H9 (cell line): ENCODE measurements at regions not wholly inside any gene's neighbourhood (a gene's known extent, or its start where the extent isn't known, plus 50 kb on each side); places are given as distances from the start of the nearest gene placed in this dataset.

Source experiments
- DNase-seq: peaks from one replicate; pipeline ENCODE4 v3.0.0-alpha.2; 2017
- H2AFZ ChIP-seq: one replicate; pipeline ENCODE4 v1.6.1; 2013; ENCODE audit warnings: mild to moderate bottlenecking, low read length, control low read depth, moderate library complexity
- H2AK5ac ChIP-seq: 2 replicates; pipeline ENCODE4 v1.6.1; 2013; ENCODE audit warnings: low read length, control low read depth, mixed read lengths; ENCODE audit not compliant: insufficient read length
- H2BK120ac ChIP-seq: one replicate; pipeline ENCODE4 v1.6.1; 2013; ENCODE audit warnings: low read depth, mild to moderate bottlenecking, low read length, control low read depth, inconsistent platforms; ENCODE audit not compliant: poor library complexity, severe bottlenecking
- H2BK12ac ChIP-seq: 2 replicates; pipeline ENCODE4 v1.6.1; 2013; ENCODE audit warnings: low read length, control low read depth, mixed read lengths, low read depth; ENCODE audit not compliant: insufficient read length
- H2BK15ac ChIP-seq: 2 replicates; pipeline ENCODE4 v1.6.1; 2013; ENCODE audit warnings: low read depth, low read length, control low read depth
- H2BK20ac ChIP-seq: one replicate; pipeline ENCODE4 v1.6.1; 2013; ENCODE audit warnings: low read depth, mild to moderate bottlenecking, low read length, control low read depth, inconsistent platforms; ENCODE audit not compliant: poor library complexity, severe bottlenecking
- H2BK5ac ChIP-seq: 2 replicates; pipeline ENCODE4 v1.6.1; 2013; ENCODE audit warnings: low read length, control low read depth, mixed read lengths; ENCODE audit not compliant: insufficient read length
- H3K14ac ChIP-seq: 2 replicates; pipeline ENCODE4 v1.6.1; 2013; ENCODE audit warnings: low read length, control low read depth; ENCODE audit not compliant: insufficient read depth
- H3K18ac ChIP-seq: 2 replicates; pipeline ENCODE4 v1.6.1; 2013; ENCODE audit warnings: low read depth, mild to moderate bottlenecking, mixed read lengths, low read length, control low read depth; ENCODE audit not compliant: insufficient read length
- H3K23ac ChIP-seq: 2 replicates; pipeline ENCODE4 v1.6.1; 2013; ENCODE audit warnings: low read length, control low read depth, mixed read lengths, low read depth; ENCODE audit not compliant: insufficient read length
- H3K23me2 ChIP-seq: 2 replicates; pipeline ENCODE4 v1.6.1; 2013; ENCODE audit warnings: low read depth, mild to moderate bottlenecking, mixed read lengths, low read length, control low read depth; ENCODE audit not compliant: insufficient read length, poor library complexity, severe bottlenecking
- H3K27ac ChIP-seq: 2 replicates; pipeline ENCODE4 v1.5.1; 2013; ENCODE audit warnings: low read length, control low read depth, mixed read lengths, low read depth; ENCODE audit not compliant: insufficient read length
- H3K27me3 ChIP-seq: 2 replicates; pipeline ENCODE4 v1.6.1; 2013; ENCODE audit warnings: low read length, control low read depth, inconsistent platforms; ENCODE audit not compliant: insufficient read depth
- H3K4ac ChIP-seq: 2 replicates; pipeline ENCODE4 v1.6.1; 2013; ENCODE audit warnings: low read depth, mild to moderate bottlenecking, control low read depth, inconsistent platforms, low read length, moderate library complexity
- H3K4me1 ChIP-seq: 2 replicates; pipeline ENCODE4 v1.6.1; 2013; ENCODE audit warnings: low read length, control low read depth, inconsistent platforms; ENCODE audit not compliant: insufficient read depth
- H3K4me2 ChIP-seq: 2 replicates; pipeline ENCODE4 v1.6.1; 2013; ENCODE audit warnings: low read length, control low read depth, mixed read lengths; ENCODE audit not compliant: insufficient read length, insufficient read depth
- H3K56ac ChIP-seq: 2 replicates; pipeline ENCODE4 v1.6.1; 2013; ENCODE audit warnings: low read depth, mild to moderate bottlenecking, mixed read lengths, low read length, control low read depth; ENCODE audit not compliant: insufficient read length
- H3K79me1 ChIP-seq: 2 replicates; pipeline ENCODE4 v1.6.1; 2013; ENCODE audit warnings: low read depth, mild to moderate bottlenecking, moderate library complexity, low read length, control low read depth, inconsistent platforms; ENCODE audit not compliant: insufficient read depth, poor library complexity, severe bottlenecking
- H3K79me2 ChIP-seq: 2 replicates; pipeline ENCODE4 v1.6.1; 2013; ENCODE audit warnings: low read length, control low read depth, inconsistent platforms; ENCODE audit not compliant: insufficient read depth
- H3K9ac ChIP-seq: 2 replicates; pipeline ENCODE4 v1.6.1; 2013; ENCODE audit warnings: low read length, control low read depth, mixed read lengths; ENCODE audit not compliant: insufficient read length; ENCODE audit errors: extremely low read depth
- H3K9me3 ChIP-seq: one replicate; pipeline ENCODE4 v1.6.1; 2013; ENCODE audit warnings: low read depth, low read length, inconsistent platforms; ENCODE audit not compliant: control insufficient read depth
- H3T11ph ChIP-seq: one replicate; pipeline ENCODE4 v1.6.1; 2013; ENCODE audit warnings: mild to moderate bottlenecking, low read length, control low read depth, inconsistent platforms
- H4K20me1 ChIP-seq: one replicate; pipeline ENCODE4 v1.6.1; 2013; ENCODE audit not compliant: control insufficient read depth, insufficient read length, insufficient read depth
- H4K5ac ChIP-seq: 2 replicates; pipeline ENCODE4 v1.6.1; 2013; ENCODE audit warnings: low read depth, mild to moderate bottlenecking, mixed read lengths, low read length, control low read depth; ENCODE audit not compliant: insufficient read length
- H4K8ac ChIP-seq: replicated peaks from 2 replicates; pipeline ENCODE4 v1.6.1; 2013; ENCODE audit warnings: low read length, control low read depth, mixed read lengths, low read depth; ENCODE audit not compliant: insufficient read length
- H4K91ac ChIP-seq: 2 replicates; pipeline ENCODE4 v1.6.1; 2013; ENCODE audit warnings: low read depth, mild to moderate bottlenecking, moderate library complexity, mixed read lengths, low read length, control low read depth; ENCODE audit not compliant: insufficient read length
- H3K27ac Mint-ChIP-seq, 3 experiments: 2 replicates in 2 of 3; 3 replicates in 1 of 3; pipeline ENCODE4 v1.8.0; 2020 to 2021; ENCODE audit warnings: mixed read lengths in 3 of 3, mild to moderate bottlenecking in 1 of 3, moderate library complexity in 1 of 3
- H3K27me3 Mint-ChIP-seq: 2 replicates; pipeline ENCODE4 v1.8.0; 2021; ENCODE audit warnings: low read depth, mild to moderate bottlenecking, moderate library complexity, mixed read lengths
- H3K36me3 Mint-ChIP-seq, 3 experiments: 2 replicates in 2 of 3; 3 replicates in 1 of 3; pipeline ENCODE4 v1.8.0; 2020 to 2021; ENCODE audit warnings: low read depth in 3 of 3, mixed read lengths in 3 of 3; ENCODE audit not compliant: insufficient read depth in 1 of 3
- H3K4me1 Mint-ChIP-seq, 2 experiments: 2 replicates each; pipeline ENCODE4 v1.8.0; 2020; ENCODE audit warnings: mixed read lengths in 2 of 2
- H3K4me3 Mint-ChIP-seq, 2 experiments: 2 replicates in 1 of 2; 3 replicates in 1 of 2; pipeline ENCODE4 v1.8.0; 2020 to 2021; ENCODE audit warnings: mild to moderate bottlenecking in 2 of 2, mixed read lengths in 2 of 2, moderate library complexity in 1 of 2
- H3K9me3 Mint-ChIP-seq, 2 experiments: 2 replicates in 1 of 2; 3 replicates in 1 of 2; pipeline ENCODE4 v1.8.0; 2020; ENCODE audit warnings: mild to moderate bottlenecking in 2 of 2, mixed read lengths in 2 of 2, moderate library complexity in 1 of 2
- CTCF ChIP-seq: fragments of 200-600 bp; sonication (generic); conservative IDR thresholded peaks from 3 replicates; pipeline ENCODE4 v1.8.0; 2021; ENCODE audit warnings: antibody characterized with exemption, mild to moderate bottlenecking
- WGBS: extraction: QIAGEN DNeasy Blood & Tissue Kit; methylation state at CpG from one replicate; pipeline ENCODE4 v1.1.7; 2013; ENCODE audit warnings: missing lambda C conversion rate, low lambda C conversion rate, mixed read lengths; ENCODE audit not compliant: insufficient read length; ENCODE audit errors: extremely low coverage; 5-methylcytosine and 5-hydroxymethylcytosine counted together

- no peak overlapping the region for H3K23ac ChIP-seq
- no peak overlapping the region for H2BK120ac ChIP-seq
- Mint-ChIP-seq H3K36me3 (no peaks in the 10 kb centered on the region; a peak in 1 of 7 replicates), H3K4me3 (no peak overlapping the region), H3K27ac (no peak overlapping the region), H3K9me3 (peaks cover 0 to 3% of the 10 kb centered on the region in 2 experiments; a peak in 3 of 5 replicates), H3K4me1 (no peaks in the 10 kb centered on the region), H3K27me3 (peaks cover 8% of the 10 kb centered on the region; the same call in 1 of the 2 replicates)
- no peaks in the 10 kb centered on the region for H3K79me1 ChIP-seq
- H3K14ac ChIP-seq, result no peak overlapping the region
- H2BK12ac ChIP-seq, result no peak overlapping the region
- H3K79me2 ChIP-seq, result no peaks in the 10 kb centered on the region
- no peak overlapping the region for H2AFZ ChIP-seq
- H3K9ac ChIP-seq, result no peak overlapping the region
- H3K4ac ChIP-seq, result no peak overlapping the region
- no CpG with 5 or more reads among the region's 1 CpG for WGBS
- no peak overlapping the region for H3K18ac ChIP-seq
- H3K27ac ChIP-seq, result no peak overlapping the region
- no peak overlapping the region for H2BK5ac ChIP-seq
- H3T11ph ChIP-seq, result no peak overlapping the region
- H3K23me2 ChIP-seq, result no peaks in the 10 kb centered on the region
- no peaks in the 10 kb centered on the region for H3K9me3 ChIP-seq
- H3K56ac ChIP-seq, result no peak overlapping the region
- no peak overlapping the region for H2BK15ac ChIP-seq
- no peak overlapping the region for H2BK20ac ChIP-seq
- no peak overlapping the region for H2AK5ac ChIP-seq
- no peaks in the 10 kb centered on the region for H3K4me1 ChIP-seq
- no peak for DNase-seq
- H3K4me2 ChIP-seq, result no peak overlapping the region
- TF ChIP-seq CTCF, result no peak
- H3K27me3 ChIP-seq, result no peaks in the 10 kb centered on the region
- no peak overlapping the region for H4K91ac ChIP-seq
- H4K5ac ChIP-seq, result no peak overlapping the region
- peak overlapping the region; percentile 32 for H4K8ac ChIP-seq
- H4K20me1 ChIP-seq, result no peaks in the 10 kb centered on the region
Measured at GRCh38 chr3:38916706-38917105, 100.7 kb upstream of the SCN10A start.
